Ovary (tissue), 3 donors: ENCODE measurements at regions not wholly inside any gene's neighbourhood (a gene's known extent, or its start where the extent isn't known, plus 50 kb on each side); places are given as distances from the start of the nearest gene placed in this dataset.
"Not testable (repeated sequence)": the region's sequence is repeated elsewhere in the genome, so short reads cannot be mapped to it uniquely, and the experiment has no call there.

ENCODE experiments used
- CTCF ChIP-seq, 3 donors: fragments of 450-650 bp in 2 of 3; fragments of 200-600 bp in 1 of 3; IDR thresholded peaks; one replicate each; pipeline versions ENCODE4 v1.5.1 to v1.8.0; 2016 to 2022; ENCODE audit warnings: antibody characterized with exemption in 3 of 3, mild to moderate bottlenecking in 1 of 3
- POLR2A ChIP-seq: fragments of 450-650 bp; IDR thresholded peaks from one replicate; pipeline ENCODE4 v1.6.1; 2017; ENCODE audit warnings: antibody characterized with exemption, mild to moderate bottlenecking, moderate library complexity
- donor health status: DM: no; HTN: no; CAD: no.

GRCh38 chr11:89575846-89576245 lies 84.7 kb upstream of the NOX4 start:
- not testable (repeated sequence) for TF ChIP-seq CTCF (IDR thresholded peaks at IDR 0.05); POLR2A
